HepG2 (cell line): ENCODE measurements at regions not wholly inside any gene's neighbourhood (a gene's known extent, or its start where the extent isn't known, plus 50 kb on each side); places are given as distances from the start of the nearest gene placed in this dataset.

ENCODE experiments used
- BRCA1 ChIP-seq: sonication (generic); formaldehyde crosslinking; IDR thresholded peaks from 2 replicates; pipeline ENCODE4 v1.4.0; 2020; ENCODE audit warnings: missing genetic modification reagents
- TF ChIP-seq, protein P1 (sequence below): sonication (generic); formaldehyde crosslinking; IDR thresholded peaks from 2 replicates; pipeline ENCODE4 v1.5.0; 2020; ENCODE audit warnings: mild to moderate bottlenecking, missing genetic modification reagents, moderate library complexity

DNA sequence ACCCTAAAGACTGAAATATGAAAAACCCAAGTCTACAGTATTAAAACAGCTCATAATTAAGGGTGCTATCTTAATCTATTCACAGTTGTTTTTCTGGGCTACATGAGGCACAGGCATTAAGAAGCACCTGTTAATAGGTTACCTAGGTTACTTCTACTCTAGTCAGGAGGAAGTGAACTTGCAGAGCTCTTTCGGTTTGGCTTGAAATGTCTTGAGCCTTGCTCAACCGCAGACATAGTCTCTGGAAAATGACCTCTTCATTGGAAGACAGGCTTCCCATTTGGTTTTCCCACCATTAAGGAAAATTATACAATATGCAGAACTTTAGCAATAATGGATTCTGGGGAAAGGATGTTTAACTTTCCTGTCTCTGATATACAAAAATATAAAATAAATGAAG is 142.3 kb upstream of the KCNJ3 start:
- TF ChIP-seq, protein P1, sequence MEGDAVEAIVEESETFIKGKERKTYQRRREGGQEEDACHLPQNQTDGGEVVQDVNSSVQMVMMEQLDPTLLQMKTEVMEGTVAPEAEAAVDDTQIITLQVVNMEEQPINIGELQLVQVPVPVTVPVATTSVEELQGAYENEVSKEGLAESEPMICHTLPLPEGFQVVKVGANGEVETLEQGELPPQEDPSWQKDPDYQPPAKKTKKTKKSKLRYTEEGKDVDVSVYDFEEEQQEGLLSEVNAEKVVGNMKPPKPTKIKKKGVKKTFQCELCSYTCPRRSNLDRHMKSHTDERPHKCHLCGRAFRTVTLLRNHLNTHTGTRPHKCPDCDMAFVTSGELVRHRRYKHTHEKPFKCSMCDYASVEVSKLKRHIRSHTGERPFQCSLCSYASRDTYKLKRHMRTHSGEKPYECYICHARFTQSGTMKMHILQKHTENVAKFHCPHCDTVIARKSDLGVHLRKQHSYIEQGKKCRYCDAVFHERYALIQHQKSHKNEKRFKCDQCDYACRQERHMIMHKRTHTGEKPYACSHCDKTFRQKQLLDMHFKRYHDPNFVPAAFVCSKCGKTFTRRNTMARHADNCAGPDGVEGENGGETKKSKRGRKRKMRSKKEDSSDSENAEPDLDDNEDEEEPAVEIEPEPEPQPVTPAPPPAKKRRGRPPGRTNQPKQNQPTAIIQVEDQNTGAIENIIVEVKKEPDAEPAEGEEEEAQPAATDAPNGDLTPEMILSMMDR (CRISPR knock-in tag): no peak
- no peak for TF ChIP-seq BRCA1 (CRISPR knock-in tag)
